ENCODE measurements at regions not wholly inside any gene's neighbourhood (a gene's known extent, or its start where the extent isn't known, plus 50 kb on each side); places are given as distances from the start of the nearest gene placed in this dataset.

DNA sequence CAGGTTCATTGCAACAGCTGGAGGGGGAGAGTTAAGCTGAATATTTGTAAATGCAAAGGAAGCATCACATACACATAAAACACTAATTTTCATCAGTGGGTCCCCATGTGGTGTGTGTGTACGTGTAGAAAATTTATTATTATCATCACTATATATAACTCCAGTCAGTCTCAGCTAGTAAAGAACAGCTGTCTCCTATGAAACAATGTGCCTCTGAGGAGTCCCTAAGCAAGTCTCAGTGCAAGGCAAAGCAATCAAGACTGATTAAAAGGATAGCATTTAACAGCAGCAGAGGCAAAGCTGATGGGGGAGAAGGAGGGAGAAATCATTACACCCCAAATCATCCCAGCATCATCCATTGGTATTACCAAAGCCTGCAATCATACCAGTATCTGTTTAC is 104.2 kb upstream of the MARCHF11 start:
- no peaks in the 10 kb centered on the region for H4K20me1 ChIP-seq (ENCODE audit: insufficient read depth, low read length)
- H3K4me2 ChIP-seq (ENCODE audit: low read depth, low read length), result no peak overlapping the region
- no peak overlapping the region for H3K9ac ChIP-seq (ENCODE audit: insufficient read depth, low read depth, low read length)
- H3K27me3 ChIP-seq (ENCODE audit: control insufficient read depth in 1 of 2, insufficient read depth in 2 of 2, low read length in 2 of 2), result no peaks in the 10 kb centered on the region
- no peak overlapping the region for H3K4me3 ChIP-seq (replicated peaks in 1 of 3; ENCODE audit: insufficient read depth in 1 of 3, low read depth in 2 of 3, low read length in 3 of 3)
- POLR2A ChIA-PET, result no interaction called here
- BruUV-seq (replicated peaks), result no TSS peak
- in situ Hi-C loops (cut with HindIII; ENCODE audit: extremely low pct_ligation_motif_present, low pct_unique_long_range_greater_than_20kb) (no loop called here), intact Hi-C loops (cut with micrococcal nuclease; ENCODE audit: unreplicated experiment) (no loop called here)
- H3K36me3 ChIP-seq (replicated peaks in 1 of 2; ENCODE audit: control insufficient read depth in 1 of 2, insufficient read depth in 2 of 2, low read length in 2 of 2), result no peaks in the 10 kb centered on the region
- no peak overlapping the region for H3K27ac ChIP-seq (ENCODE audit: extremely low read length, insufficient read depth, low read length)
- H2AFZ ChIP-seq (ENCODE audit: low read length), result no peak overlapping the region
- no peak for FAIRE-seq
- H3K4me1 ChIP-seq (ENCODE audit: insufficient read depth, low read length), result no peaks in the 10 kb centered on the region
- no peak for DNase-seq (ENCODE audit: low spot score)
- no peaks in the 10 kb centered on the region for H3K9me3 ChIP-seq (ENCODE audit: low read length)
- no peak for ATAC-seq
- no peaks in the 10 kb centered on the region for H3K79me2 ChIP-seq (ENCODE audit: insufficient read depth, low read length)
- CTCF ChIA-PET (ENCODE audit: low intra/inter-chr PET ratio, low total read pairs), result no interaction called here
- 6% methylated on average over 1 of the region's 1 CpG for WGBS (ENCODE audit: low lambda C conversion rate)
- TF ChIP-seq IRX3 (CRISPR knock-in tag; IDR thresholded peaks at IDR 0.05; ENCODE audit: borderline replicate concordance, low read depth) (no peak), ZBTB26 (CRISPR knock-in tag; IDR thresholded peaks at IDR 0.05; ENCODE audit: borderline replicate concordance) (no peak), MAZ (IDR thresholded peaks at IDR 0.05; ENCODE audit: borderline replicate concordance, low read depth, low read length) (no peak), MAZ (CRISPR knock-in tag; IDR thresholded peaks at IDR 0.05; ENCODE audit: low read depth) (no peak), PLSCR1 (CRISPR knock-in tag; IDR thresholded peaks at IDR 0.05; ENCODE audit: borderline replicate concordance) (no peak), ZNF530 (CRISPR knock-in tag; IDR thresholded peaks at IDR 0.05; ENCODE audit: low read depth) (no peak), CEBPZ (IDR thresholded peaks at IDR 0.05; ENCODE audit: low read length) (no peak), ZNF614 (CRISPR knock-in tag; IDR thresholded peaks at IDR 0.05; ENCODE audit: borderline replicate concordance) (no peak), ZNF337 (CRISPR knock-in tag; IDR thresholded peaks at IDR 0.05; ENCODE audit: borderline replicate concordance, low read depth) (no peak), MED1 (CRISPR knock-in tag; IDR thresholded peaks at IDR 0.05) (no peak), ISX (CRISPR knock-in tag; conservative IDR thresholded peaks at IDR 0.05) (no peak), SMYD3 (CRISPR knock-in tag; IDR thresholded peaks at IDR 0.05) (no peak), HNF4A (CRISPR knock-in tag; IDR thresholded peaks at IDR 0.05) (no peak), ZNF570 (CRISPR knock-in tag; IDR thresholded peaks at IDR 0.05; ENCODE audit: borderline replicate concordance) (no peak), ZNF275 (CRISPR knock-in tag; IDR thresholded peaks at IDR 0.05; ENCODE audit: borderline replicate concordance) (no peak), TBX2 (CRISPR knock-in tag; IDR thresholded peaks at IDR 0.05; ENCODE audit: borderline replicate concordance) (no peak), IKZF4 (CRISPR knock-in tag; IDR thresholded peaks at IDR 0.05; ENCODE audit: borderline replicate concordance, low read depth, not compliant biosample characterization) (no peak)
